Ascending aorta (tissue), 2 donors: ENCODE measurements at regions not wholly inside any gene's neighbourhood (a gene's known extent, or its start where the extent isn't known, plus 50 kb on each side); places are given as distances from the start of the nearest gene placed in this dataset.
"Not testable (repeated sequence)": the region's sequence is repeated elsewhere in the genome, so short reads cannot be mapped to it uniquely, and the experiment has no call there.

Experiments used
- DNase-seq, 2 donors: peaks; one replicate each; pipeline ENCODE4 v3.0.0-alpha.2; 2019; ENCODE audit warnings: low spot score in 2 of 2
- H3K27ac ChIP-seq, 2 donors: fragments of 200-600 bp; sonication (generic); one replicate each; pipeline ENCODE4 v1.5.1; 2016 to 2017; ENCODE audit warnings: mild to moderate bottlenecking in 1 of 2
- H3K27me3 ChIP-seq: fragments of 200-600 bp; sonication (generic); one replicate; pipeline ENCODE4 v1.5.1; 2017
- H3K36me3 ChIP-seq, 2 donors: fragments of 200-600 bp; sonication (generic); one replicate each; pipeline ENCODE4 v1.5.1; 2016
- H3K4me1 ChIP-seq, 2 donors: fragments of 200-600 bp; sonication (generic); one replicate each; pipeline ENCODE4 v1.5.1; 2016 to 2017; ENCODE audit warnings: mild to moderate bottlenecking in 1 of 2
- H3K4me3 ChIP-seq, 2 donors: fragments of 200-600 bp; sonication (generic); one replicate each; pipeline ENCODE4 v1.5.1; 2016 to 2017; ENCODE audit warnings: mild to moderate bottlenecking in 1 of 2
- H3K9me3 ChIP-seq, 2 donors: fragments of 200-600 bp; sonication (generic); one replicate each; pipeline ENCODE4 v1.5.1; 2016
- CTCF ChIP-seq, 3 experiments: fragments of 200-600 bp in 2 of 3; fragments of 450-650 bp in 1 of 3; sonication (generic) in 2 of 3; IDR thresholded peaks; one replicate each; pipeline ENCODE4 v1.5.1; 2016 to 2019; ENCODE audit warnings: antibody characterized with exemption in 3 of 3, mild to moderate bottlenecking in 1 of 3, moderate library complexity in 1 of 3
- intact Hi-C: fragments of 100-400 bp; cut with DNase I; formaldehyde crosslinking; loops from one replicate; pipeline ENCODE4 v1.15.1; 2023

- Histone ChIP-seq H3K36me3 (no peaks in the 10 kb centered on the region), H3K9me3 (no peaks in the 10 kb centered on the region), H3K27me3 (no peaks in the 10 kb centered on the region), H3K4me1 (no peaks in the 10 kb centered on the region), H3K27ac (no peak overlapping the region), H3K4me3 (no peak overlapping the region)
- no peak for DNase-seq
- intact Hi-C loops = no loop called here
- TF ChIP-seq CTCF (IDR thresholded peaks at IDR 0.05) = no peak
Measured at GRCh38 chr17:22517716-22518115, 825.4 kb downstream of the KCNJ18 start.

GRCh38 chr17:22518185-22518584 is 825.9 kb downstream of the KCNJ18 start:
- Histone ChIP-seq H3K27ac (no peak overlapping the region), H3K27me3 (no peaks in the 10 kb centered on the region), H3K36me3 (no peaks in the 10 kb centered on the region), H3K4me3 (no peak overlapping the region), H3K9me3 (no peaks in the 10 kb centered on the region), H3K4me1 (no peaks in the 10 kb centered on the region)
- intact Hi-C loops = no loop called here
- no peak for DNase-seq
- no peak for TF ChIP-seq CTCF (IDR thresholded peaks at IDR 0.05)

GRCh38 chr17:22548873-22549272 is 856.5 kb downstream of the KCNJ18 start:
- H3K27ac ChIP-seq, DNase-seq, H3K4me1 ChIP-seq, H3K27me3 ChIP-seq, H3K4me3 ChIP-seq, H3K9me3 ChIP-seq, intact Hi-C loops, H3K36me3 ChIP-seq: not testable (repeated sequence)

GRCh38 chr17:22551695-22552415 is 859.5 kb downstream of the KCNJ18 start:
- H3K27ac ChIP-seq, H3K27me3 ChIP-seq, H3K4me1 ChIP-seq, H3K9me3 ChIP-seq, H3K36me3 ChIP-seq, intact Hi-C loops, DNase-seq, H3K4me3 ChIP-seq: not testable (repeated sequence)

- DNase-seq = no peak
Measured at GRCh38 chr17:22569459-22570143, 877.3 kb downstream of the KCNJ18 start.

GRCh38 chr17:22570144-22570845 is 878.0 kb downstream of the KCNJ18 start:
- H3K36me3 ChIP-seq = no peaks in the 10 kb centered on the region
- H3K4me3 ChIP-seq = no peak overlapping the region
- no peaks in the 10 kb centered on the region for H3K9me3 ChIP-seq
- no peak for DNase-seq
- intact Hi-C loops = no loop called here
- no peaks in the 10 kb centered on the region for H3K27me3 ChIP-seq
- no peaks in the 10 kb centered on the region for H3K4me1 ChIP-seq
- TF ChIP-seq CTCF (IDR thresholded peaks at IDR 0.05) = no peak
- no peak overlapping the region for H3K27ac ChIP-seq

More at GRCh38 chr17:22569459-22570143, 877.3 kb downstream of the KCNJ18 start:
- no peak overlapping the region for H3K27ac ChIP-seq
- H3K4me1 ChIP-seq = no peaks in the 10 kb centered on the region
- H3K4me3 ChIP-seq = no peak overlapping the region
- TF ChIP-seq CTCF (IDR thresholded peaks at IDR 0.05) = no peak
- no peaks in the 10 kb centered on the region for H3K9me3 ChIP-seq
- intact Hi-C loops = no loop called here
- H3K36me3 ChIP-seq = no peaks in the 10 kb centered on the region
- H3K27me3 ChIP-seq = no peaks in the 10 kb centered on the region
